NCI-H187 (cell line): ENCODE measurements at regions not wholly inside any gene's neighbourhood (a gene's known extent, or its start where the extent isn't known, plus 50 kb on each side); places are given as distances from the start of the nearest gene placed in this dataset.
A peak's percentile ranks its signal among the peaks of the same experiment; 100 is the strongest.
"Not testable (repeated sequence)": the region's sequence is repeated elsewhere in the genome, so short reads cannot be mapped to it uniquely, and the experiment has no call there.

Experiments used
- DNase-seq, 2 experiments: peaks; one replicate each; lab custom pipeline; 2025; lab: John Stamatoyannopoulos, UW

DNA sequence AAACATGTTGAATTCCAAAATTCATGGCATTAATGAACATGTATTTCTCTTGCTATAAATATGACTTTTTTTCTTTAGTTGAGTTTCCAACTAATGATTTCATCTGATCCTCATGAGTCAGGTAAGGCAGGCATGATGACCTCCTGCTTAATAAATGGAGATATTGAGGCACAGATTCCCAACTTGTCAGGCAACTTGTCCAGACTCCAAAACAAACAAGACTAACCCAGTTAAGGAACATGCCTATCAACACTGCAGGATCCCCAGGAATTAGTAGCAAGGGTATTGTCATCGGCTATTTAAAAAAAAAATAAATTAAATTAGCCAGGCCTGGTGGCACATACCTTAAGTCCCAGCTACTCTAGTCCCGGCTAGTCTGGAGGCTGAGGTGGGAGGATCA is 121.3 kb upstream of the SALL4 start:
- DNase-seq: no peak

DNA sequence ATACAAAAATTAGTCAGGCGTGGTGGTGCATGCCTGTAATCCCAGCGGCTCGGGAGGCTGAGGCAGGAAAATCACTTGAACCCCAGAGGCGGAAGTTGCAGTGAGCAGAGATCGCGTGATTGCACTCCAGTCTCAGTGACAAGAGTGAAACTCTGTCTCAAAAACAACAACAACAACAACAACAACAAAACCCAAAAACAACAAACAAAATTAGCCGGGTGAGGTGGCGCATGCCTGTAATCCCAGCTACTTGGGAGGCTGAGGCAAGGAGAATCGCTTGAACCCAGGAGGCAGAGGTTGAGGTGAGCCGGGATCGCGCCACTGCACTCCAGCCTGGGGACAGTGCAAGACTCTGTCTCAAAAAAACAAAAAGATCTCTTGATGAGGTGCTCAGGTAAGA is 120.5 kb upstream of the SALL4 start:
- not testable (repeated sequence) for DNase-seq

DNA sequence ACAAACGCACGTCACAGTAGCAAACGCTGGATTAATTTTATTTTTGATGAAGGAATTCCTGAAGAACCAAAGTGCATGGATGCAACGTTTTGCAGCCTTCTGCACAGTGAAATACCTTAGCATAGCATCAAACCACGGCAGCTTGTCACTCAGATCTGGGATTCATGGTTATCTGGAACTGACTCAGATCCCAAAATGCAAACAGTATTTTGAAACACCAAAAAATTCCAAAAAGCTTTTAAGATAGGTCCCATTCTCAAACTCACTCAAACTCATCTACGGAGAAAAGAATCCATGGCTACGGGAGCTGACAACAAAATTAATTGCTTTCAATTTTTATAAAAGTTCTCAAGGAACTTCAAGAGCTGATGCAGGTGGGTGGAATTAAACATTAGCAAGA is 116.2 kb upstream of the SALL4 start:
- no peak for DNase-seq

DNA sequence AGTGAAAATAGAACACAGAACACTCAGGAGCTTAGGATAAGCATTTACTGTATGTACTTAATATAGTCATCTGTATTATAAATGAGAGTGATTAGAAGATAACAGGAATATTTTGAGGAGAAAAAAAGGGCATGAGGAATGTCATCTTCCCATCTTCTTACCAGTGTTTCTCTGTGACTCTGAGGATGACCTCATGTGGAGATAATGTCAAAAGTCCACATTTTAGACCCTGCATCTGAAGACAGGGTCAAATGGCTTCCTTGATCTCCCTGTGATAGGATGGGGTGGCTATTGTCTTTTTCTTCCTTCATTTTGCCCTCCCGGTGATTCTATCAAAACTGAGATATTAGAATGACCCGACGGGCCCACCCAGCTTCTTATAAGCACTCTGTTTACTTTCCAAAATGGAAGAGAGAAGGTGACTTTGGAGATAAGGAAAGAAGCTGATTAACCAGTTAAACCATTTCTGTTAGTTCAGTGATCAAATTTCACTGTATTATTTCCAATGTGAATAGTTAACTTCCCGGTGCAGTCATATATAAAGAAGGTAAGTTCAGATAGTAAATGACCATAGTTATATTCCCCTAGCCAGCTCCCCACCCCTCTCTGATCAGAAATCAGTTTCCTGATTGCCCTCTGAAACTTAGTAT is 115.7 kb upstream of the SALL4 start:
- no peak for DNase-seq

DNA sequence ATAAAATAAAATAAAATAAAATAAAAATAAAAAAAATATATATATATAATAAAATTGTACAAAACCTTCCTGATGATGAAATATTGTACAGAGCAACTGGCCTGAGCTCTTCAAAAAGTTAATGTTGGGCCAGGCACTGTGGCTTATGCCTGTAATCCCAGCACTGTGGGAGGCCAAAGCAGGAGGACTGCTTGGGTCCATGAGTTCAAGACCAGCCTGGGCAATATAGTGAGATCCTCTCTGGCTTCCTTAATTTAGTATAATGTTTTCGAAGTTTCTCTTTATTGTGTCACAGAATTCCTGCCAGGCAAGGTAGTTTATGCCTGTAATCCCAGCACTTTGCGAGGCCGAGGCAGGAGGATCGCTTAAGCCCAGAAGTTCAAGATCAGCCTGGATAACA is 113.9 kb upstream of the SALL4 start:
- no peak for DNase-seq

DNA sequence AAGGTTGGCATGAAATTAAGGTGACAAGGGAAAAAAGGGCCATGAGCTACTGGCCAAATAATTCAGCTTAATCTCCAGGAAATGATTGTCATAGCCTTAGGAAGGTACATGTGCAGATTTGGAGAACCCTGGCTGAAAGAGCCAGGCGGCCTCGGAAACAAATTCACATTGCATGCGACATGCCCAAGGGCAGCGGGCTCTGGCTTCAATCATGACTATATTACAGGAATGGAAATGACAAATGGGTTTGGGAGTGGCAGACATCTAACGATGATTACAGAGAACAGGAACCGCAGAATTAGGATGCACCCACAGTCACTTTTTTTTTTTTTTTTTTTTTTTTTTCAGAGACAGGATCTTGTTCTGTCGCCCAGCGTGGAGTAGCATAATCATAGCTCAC is 112.4 kb upstream of the SALL4 start:
- no peak for DNase-seq

DNA sequence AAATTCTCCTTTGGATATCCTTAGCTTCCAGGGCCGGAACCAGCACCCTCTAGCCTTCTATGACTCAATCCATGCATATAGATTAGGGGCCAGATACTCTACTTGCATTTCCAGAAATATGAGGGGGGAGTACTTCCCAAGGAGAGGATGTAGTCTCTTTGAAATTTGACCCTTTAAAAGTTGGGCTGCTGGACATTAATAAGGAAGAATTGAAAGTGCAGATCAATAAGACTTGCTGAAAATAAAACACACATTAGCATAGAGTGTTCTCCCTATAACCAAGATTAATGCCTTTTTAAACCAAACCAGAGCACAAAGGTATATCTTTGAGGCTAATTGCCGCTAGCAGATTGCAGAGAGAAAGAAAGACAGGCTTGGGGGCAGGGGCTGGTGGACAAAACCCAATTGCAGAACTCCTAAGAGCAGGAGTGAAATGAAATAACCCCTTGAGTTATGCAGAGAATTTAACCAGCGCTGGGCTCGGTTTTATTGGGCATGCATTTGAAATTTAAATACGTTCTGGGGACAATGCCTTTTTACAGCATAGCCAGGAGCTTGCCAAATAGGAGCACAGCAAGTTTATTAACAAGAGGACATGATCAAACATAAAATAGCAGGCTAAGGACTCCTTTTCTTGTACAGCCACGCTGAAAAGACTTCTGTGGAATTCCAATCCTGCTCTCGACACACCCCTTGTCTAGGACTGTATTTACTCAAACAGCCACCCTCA is 108.2 kb upstream of the SALL4 start:
- DNase-seq: no peak

DNA sequence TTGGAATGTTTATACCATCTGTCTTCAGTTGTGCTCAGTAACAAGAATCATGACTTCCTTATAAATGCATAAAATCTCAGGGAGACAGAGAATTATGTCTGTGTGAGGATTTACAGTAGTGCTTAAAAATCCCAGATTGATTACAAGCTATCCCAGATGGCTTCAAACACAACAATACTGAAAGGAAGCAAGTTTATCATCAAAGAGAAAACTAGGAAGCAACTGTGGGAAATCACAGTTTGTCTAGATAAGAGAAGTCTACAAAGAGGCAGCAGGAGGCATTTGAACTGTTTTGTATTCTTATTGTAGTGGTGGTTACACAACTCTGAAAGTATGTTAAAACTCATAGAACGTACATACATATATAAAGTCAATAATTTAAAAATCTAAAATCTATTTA is 104.4 kb upstream of the SALL4 start:
- DNase-seq: no peak

DNA sequence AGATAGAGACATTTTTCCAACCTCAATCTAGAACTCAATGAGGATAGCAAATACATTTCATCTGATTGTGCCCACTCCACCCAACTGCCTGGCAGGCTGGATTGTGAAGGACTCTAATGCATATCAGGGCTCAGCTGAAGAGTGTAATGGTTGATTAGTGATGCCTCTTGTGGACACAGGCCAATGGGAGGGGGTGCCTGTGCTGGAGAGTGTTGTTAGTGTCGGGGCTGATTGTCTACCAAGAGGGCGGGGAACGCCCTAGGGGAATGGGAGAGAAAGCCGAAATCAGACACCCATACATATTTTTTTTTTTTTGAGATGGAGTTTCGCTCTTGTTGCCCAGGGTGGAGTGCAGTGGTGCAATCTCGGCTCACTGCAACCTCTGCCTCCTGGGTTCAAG is 103.7 kb upstream of the SALL4 start:
- peak; percentile 15 to 43 for DNase-seq

DNA sequence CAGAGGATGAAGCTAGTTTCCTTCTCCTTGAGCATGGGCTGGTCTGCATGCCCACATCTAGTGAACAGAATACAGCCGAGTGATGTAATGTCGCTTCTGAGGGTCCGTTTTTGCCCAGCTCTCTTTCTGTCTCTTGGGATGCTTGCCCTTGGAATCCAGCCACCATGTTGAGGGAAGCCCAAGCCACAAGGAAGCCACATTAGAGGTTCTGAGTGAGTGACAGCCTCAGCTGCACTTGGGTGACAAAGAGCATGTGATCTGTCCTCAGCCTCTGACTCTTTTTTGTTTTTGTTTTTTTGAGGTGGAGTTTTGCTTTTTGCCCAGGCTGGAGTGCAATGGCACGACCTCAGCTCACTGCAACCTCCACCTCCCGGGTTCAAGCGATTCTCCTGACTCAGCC is 100.6 kb upstream of the SALL4 start:
- no peak for DNase-seq

DNA sequence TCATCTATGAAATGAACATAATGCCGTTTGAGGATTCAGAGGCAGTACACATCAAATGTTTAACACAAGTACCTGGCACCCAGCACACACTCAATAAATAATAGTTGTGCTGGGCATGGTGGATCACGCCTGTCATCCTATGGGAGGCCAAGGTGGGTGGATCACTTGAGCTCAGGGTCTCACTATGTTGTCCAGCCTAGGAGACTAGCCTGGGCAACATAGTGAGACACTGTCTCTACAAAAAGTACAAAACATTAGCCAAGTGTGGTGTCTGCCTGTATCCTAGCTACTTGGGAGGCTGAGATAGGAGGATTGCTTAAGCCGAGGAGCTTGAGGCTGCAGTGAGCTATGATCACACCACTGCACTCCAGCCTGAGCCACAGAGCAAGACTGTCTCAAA is 98.1 kb upstream of the SALL4 start:
- no peak for DNase-seq

DNA sequence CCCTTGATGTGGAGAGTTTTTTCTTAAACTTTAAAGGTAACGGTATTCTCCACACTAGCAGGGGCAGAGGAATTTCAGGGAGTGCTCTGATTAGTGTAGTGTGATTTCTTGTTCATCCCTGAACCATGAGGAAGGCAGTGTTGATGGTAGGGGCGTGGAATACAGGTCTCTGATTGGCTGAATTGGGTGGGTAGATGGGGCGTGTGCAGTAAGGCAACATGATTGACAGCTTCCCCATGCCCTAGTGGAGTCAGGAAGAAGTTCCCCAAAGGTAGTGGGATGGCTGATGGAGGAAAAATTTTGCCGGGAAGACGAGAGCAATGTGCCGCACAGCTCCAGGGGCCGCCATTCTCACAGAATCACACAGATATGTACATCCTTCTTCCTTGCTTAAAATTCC is 97.4 kb upstream of the SALL4 start:
- no peak for DNase-seq

DNA sequence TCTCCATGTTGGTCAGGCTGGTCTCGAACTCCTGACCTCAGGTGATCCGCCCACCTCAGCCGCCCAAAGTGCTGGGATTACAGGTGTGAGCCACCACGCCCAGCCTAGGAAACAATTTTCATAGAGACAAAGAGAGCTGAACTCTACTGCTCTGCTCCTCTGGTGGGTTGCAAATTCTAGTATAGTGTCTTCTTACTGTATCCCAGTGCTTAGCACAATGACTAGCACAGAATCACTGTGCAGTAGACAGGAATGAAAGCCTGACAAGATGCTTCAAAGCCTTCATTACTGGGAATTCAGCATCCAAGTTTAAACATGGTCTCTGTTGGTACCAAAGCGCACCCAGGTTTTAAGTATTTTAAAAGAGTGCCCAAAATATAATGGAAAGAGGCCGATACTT is 96.5 kb upstream of the SALL4 start:
- no peak for DNase-seq

DNA sequence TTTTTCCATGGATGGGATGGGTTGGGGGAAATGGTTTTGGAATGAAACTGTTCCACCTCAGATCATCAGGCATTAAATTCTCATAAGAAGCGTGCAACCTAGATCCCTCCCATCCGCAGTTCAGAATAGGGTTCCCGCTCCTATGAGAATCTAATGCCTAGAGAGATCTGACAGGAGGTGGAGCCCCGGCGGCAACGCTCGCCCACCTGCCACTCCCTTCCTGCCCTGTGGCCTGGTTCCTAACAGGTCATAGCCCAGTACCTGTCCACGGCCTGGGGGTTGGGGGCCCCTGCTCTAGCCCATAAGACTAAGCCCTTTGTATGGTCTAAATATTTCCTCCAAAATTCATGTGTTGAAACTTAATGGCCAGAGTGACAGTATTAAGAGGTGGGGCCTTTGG is 92.3 kb upstream of the SALL4 start:
- DNase-seq: no peak

DNA sequence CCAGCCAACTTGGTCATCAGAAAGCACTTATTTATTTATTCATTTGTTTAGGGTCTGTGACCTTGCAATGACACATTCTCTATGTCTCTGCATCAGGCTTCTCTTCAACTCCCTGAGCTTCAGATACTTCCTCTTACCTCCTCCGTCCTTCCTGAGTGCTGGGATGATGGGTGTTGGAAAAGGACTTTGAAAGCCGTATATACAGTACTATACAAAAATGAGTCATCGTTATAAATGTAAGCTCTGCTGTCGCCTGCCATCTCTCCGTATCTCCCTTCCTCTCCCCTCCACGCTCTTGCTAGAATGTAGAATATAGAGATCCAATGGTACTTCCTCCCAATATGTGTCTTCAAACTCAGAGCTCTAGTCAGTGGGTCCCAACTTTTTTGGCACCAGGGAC is 91.9 kb upstream of the SALL4 start:
- DNase-seq: no peak

DNA sequence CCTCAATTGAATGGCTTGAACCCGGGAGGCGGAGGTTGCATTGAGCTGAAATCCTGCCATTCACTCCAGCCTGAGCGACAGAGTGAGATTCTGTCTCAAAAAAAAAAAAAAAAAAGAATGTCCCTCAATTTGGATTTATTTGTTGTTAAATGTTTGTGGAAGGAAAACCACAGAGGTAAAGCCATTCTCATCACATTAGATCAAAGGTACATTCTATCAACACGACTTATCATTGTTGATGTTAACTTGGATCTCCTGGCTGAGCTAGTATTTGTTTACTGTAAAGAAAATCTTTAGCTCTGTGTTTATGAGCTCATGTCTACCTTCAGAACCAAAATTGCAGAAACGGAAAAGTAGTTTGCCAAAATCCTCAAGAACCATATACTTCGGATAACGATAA is 91.4 kb upstream of the SALL4 start:
- DNase-seq: no peak

DNA sequence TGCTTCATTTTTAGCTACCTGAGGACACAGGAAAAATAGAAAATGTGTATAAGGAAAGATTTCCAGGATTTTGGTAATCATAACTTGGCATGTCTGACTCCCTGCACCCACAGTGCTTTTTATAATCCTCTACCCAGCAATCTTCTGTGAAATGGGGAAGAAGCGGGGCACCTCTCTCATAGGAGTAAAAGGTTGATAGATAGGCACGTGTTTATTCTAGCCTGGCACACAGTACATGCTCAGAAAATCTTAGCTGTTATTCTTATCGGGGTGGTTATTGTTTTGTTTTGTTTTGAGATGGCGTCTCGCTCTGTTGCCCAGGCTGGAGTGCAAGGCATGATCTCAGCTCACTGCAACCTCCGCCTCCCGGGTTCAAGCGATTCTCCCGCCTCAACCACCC is 87.7 kb upstream of the SALL4 start:
- DNase-seq: no peak

DNA sequence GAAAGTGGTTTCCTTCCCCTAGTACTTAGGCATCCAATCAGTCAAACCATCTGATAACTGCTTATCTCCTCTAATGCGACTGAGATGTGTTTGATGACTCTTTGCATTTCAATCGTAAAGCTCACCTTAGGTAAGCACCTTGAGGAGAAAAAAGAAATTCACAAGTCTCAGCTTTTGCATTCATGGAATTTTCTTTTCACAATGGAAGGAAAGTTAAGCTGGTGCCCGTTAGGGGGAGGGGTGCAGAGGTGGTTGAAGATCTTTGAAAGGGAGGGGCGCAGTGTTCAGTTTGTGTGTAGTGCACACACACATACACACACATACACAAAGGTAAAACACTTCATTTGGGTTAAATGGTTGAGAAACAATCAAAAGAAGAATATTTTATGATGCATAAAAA is 87.1 kb upstream of the SALL4 start:
- no peak for DNase-seq

DNA sequence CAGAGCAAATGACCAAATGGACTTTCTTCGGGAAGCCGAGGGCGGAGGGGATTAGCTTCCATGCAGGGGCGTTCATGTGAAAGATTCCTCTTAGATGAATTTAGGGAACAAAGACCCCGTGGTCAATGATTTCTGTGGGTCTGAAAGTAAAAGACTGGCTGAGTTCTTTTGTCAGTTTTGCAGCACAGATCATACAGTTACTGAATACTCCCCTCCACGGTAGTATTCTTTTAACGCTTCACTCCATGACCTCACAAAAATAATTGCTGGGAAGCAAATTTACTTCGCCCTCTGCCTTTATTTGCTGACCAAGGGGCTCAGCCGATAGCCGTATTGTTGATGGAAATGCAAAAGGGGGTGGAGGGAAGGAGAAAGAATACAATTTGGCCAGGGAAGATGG is 86.0 kb upstream of the SALL4 start:
- no peak for DNase-seq

DNA sequence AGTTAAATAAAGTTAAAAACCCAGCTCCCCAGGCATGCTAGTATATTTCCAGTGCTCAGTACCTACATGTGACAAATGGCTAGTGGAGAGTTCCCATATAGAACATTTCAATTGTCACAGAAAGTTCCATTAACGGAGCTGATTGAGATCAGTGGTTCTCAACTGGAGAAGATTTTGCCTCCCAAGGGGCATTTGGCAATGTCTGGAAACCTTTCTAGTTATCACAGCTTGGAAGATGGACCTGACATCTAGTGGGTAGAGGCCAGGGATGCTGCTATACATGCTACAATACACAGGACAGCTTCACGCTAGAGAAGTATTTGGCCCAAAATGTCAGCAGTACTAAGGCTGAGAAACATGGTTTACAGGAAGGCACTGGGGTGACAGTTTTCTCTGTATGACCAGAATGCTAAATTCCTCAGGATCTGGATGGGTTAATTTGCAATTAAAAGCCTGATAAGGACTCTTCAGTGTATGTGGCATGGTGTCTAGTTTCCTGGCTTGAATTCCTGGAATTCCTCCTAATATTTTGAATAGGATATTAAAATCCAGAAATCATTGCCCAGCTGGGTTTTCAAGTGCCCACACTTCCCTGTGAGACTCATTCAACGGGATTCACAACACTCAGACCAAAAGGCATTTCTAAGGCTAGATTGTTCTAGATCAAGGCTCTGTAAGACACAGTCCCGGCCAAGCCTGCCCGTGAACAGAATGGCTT is 84.7 kb upstream of the SALL4 start:
- no peak for DNase-seq

DNA sequence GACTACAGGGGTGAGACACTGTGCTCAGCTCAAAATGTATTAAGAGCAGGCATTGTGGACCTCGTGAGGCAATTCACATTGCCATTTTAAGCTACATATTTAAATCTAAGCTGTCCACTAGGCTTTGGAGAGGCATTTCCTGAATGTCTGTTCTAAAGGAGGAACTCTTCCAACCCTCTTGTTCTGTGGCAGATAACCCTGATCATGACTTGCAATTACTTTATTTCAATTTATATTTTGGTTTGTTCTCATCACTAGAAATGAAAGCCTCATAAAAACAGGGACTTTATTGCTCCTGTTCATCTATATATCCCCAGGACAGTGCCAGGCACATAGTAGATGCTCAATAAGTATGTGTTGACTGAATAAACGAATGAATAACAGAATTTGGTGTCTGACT is 84.0 kb upstream of the SALL4 start:
- no peak for DNase-seq

DNA sequence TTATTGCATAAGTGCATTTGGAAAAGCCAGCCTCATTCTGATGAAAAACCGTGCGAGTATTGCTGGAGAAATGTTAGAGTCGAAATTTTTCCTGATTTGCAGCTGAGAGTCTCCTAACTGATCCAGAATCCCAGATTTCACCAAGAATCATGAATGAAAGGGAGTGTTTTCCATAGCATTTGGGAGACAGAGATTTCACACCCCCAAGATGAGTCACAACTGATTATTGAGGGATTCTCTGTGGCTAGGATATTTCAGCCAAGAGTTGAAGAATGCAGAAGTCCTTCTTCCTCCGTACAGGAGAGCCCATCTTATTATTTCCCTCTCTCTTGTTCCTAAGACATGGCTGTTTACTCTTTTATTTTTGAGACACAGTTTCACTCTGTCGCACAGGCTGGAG is 82.2 kb upstream of the SALL4 start:
- DNase-seq: no peak

DNA sequence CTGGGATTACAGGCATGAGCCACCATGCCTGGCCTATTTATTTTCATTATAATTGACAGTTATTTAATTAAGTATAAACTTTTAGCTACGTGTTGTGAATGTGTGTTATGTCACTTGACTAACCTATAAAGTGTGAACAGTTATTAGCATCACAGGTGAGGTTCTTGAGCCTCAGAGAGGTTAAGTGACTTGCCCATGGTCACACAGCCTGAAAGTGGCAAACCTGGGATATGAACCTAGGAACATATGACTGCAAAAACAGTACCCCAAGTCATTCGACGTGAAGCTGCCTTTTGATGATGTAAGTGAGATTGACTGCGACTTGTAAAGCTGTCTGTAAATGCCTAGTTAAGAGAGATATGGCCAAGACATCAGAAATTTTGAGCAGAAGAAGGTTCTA is 77.9 kb upstream of the SALL4 start:
- no peak for DNase-seq
